Fibroblast of mammary gland (primary cell): ENCODE measurements at regions not wholly inside any gene's neighbourhood (a gene's known extent, or its start where the extent isn't known, plus 50 kb on each side); places are given as distances from the start of the nearest gene placed in this dataset.

Source experiments
- DNase-seq: peaks from one replicate; pipeline ENCODE4 v3.0.0-alpha.2; 2010; ENCODE audit warnings: low read depth
- H3K4me3 ChIP-seq: 2 replicates; pipeline ENCODE4 v1.5.1; 2011; ENCODE audit warnings: low read depth, mild to moderate bottlenecking, low read length, moderate library complexity; ENCODE audit not compliant: control insufficient read depth
- CTCF ChIP-seq: conservative IDR thresholded peaks from 2 replicates; pipeline ENCODE4 v1.5.1; 2011; ENCODE audit warnings: low read depth, low read length, inconsistent platforms; ENCODE audit not compliant: control insufficient read depth, insufficient read depth

GRCh38 chr11:28729339-28729738, 621.2 kb downstream of the METTL15 start:
- no peak for TF ChIP-seq CTCF
- DNase-seq, result no peak
- no peak overlapping the region for H3K4me3 ChIP-seq

- DNase-seq, result no peak
- no peak for TF ChIP-seq CTCF
- H3K4me3 ChIP-seq, result no peak overlapping the region
Observed at GRCh38 chr11:28728666-28729065, 620.5 kb downstream of the METTL15 start.

GRCh38 chr11:28727254-28727653, 619.1 kb downstream of the METTL15 start:
- no peak overlapping the region for H3K4me3 ChIP-seq
- DNase-seq, result no peak
- no peak for TF ChIP-seq CTCF

GRCh38 chr11:28726432-28726831, 618.2 kb downstream of the METTL15 start:
- no peak for TF ChIP-seq CTCF
- no peak for DNase-seq
- H3K4me3 ChIP-seq, result no peak overlapping the region

GRCh38 chr11:28715726-28716125, 607.5 kb downstream of the METTL15 start:
- H3K4me3 ChIP-seq, result no peak overlapping the region
- no peak for TF ChIP-seq CTCF
- no peak for DNase-seq

GRCh38 chr11:28713850-28714249, 605.7 kb downstream of the METTL15 start:
- TF ChIP-seq CTCF, result no peak
- no peak for DNase-seq
- no peak overlapping the region for H3K4me3 ChIP-seq

GRCh38 chr11:28708075-28708474, 599.9 kb downstream of the METTL15 start:
- no peak for TF ChIP-seq CTCF
- no peak overlapping the region for H3K4me3 ChIP-seq
- no peak for DNase-seq
